Inferior parietal cortex (tissue), 1 donor: ENCODE measurements at regions not wholly inside any gene's neighbourhood (a gene's known extent, or its start where the extent isn't known, plus 50 kb on each side); places are given as distances from the start of the nearest gene placed in this dataset.

ENCODE experiments used
- DNase-seq: peaks from one replicate; pipeline ENCODE4 v3.0.0-alpha.2; 2016; ENCODE audit errors: extremely low spot score

DNA sequence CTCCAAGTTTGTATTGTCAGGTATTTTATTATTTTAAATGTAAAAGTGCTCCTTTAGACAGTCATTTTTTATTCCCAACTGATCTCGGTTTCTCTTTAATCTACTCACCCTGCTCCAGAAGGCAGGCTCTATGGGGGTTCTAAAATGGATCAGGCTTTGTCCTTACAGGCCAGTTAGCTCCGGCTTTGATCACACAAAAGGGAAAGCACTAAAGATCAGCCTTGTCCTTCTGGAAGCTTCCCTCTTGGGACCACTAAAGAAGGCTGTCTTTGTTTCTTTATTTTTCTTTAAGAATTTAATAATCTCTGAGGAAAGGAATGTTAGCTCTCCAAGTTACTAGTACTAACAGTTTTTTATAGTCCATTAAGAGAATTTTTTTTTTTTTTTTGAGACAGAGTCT lies 560.5 kb upstream of the ZNF717 start:
- DNase-seq = no peak

DNA sequence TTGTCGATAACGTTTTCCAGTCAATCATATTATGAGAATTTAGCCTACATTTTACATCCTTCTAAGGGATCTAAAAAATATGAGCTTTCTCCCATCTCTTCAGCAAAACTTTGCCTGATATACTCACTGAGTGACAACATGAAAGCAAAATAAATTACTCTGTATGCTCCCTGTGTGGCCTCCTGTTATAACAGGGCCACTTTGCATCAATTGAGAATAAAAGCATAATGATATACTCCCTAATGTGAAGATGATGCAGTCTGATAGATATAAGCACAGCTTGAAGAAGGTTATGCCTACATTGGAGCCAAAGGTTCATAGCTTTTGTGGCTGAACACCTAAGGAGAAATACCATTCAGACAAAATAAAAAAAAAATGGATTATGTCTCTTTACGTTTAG lies 561.3 kb upstream of the ZNF717 start:
- DNase-seq = no peak

DNA sequence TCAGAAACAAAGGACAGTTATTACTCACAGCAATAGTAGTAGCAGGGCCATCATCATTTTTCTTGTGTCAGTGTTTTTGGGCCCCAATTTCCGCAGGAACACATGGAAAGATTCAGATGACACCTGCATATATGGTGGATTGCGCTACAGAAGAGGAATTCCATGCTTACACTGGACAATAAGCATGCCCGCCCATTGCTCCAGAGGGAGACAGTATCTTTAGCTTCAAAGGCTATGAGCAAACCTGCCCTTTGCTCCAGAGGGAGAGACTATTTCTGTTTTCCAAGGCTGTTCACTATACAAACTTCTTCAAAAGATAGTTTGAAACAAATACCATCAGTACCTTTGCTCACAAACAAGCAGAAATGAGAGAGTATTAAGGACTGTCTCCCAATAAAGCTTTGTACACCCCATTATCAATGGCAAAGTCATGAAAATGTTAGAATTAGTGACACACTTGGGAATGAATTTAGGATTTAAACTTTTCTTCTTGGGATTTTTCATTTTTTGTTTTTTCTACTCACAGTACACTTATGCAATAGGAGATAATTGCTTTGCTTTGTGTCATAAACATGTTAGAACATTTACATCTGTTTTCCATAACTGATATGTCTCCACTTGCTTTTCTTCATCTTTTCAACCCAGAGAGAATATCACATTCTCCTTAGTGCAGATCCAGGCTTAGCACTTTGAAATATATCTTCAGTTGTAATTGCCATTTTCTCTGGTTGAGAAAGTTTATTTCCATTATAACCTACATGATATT lies 564.5 kb upstream of the ZNF717 start:
- no peak for DNase-seq

DNA sequence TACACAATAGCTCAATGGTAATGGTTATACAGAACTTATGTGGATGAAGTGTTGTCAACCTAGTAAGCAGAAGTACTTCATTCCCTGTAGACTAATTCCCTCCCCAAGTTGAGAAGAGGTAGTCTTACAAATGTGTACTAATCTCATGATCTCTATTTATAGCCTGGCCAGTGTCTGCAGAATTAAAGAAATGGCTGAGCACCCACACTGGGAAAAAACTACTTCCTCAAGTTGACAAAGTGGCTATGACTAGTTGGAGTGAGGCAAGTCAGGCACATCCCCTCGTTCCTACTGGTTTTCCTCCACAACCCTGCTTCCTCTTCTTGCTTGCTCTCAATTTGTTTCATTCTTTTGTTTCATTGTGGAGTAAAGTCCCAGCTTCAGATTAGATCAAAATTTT lies 566.7 kb upstream of the ZNF717 start:
- no peak for DNase-seq

DNA sequence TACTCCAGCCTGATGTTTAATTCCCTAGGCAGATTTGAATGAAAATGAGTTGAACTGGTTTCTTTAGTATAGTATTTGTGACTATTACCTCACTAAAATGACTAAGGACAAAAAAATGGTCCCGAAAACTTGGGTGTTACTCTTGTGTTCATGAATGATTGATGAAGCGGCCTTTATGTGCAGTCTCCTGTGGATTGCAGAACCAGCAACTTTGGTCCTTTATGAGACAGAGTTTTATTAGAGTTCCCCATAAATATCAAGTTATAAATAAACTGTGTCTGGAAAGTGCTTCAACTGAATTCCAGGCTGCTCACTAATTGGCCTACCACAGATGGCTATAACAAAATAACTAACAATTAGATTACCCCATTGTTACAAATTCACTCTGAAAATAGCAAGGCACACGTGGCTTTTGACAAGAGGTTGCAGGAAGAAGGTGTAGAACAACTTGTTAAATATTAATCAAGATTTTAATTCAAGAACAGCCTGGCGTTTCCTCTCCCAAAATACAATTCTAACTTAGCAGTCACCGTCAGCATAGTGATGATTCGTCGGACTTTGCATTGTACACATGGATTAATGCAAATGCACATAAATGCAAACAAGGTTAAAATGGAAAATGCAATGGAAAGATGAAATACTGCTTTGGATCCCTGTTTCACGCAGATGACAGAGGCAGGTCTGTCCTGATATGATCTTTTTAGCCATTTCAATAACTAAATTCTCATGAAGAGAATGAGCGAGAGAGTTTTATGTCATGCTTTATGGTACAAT lies 567.3 kb upstream of the ZNF717 start:
- DNase-seq = no peak

DNA sequence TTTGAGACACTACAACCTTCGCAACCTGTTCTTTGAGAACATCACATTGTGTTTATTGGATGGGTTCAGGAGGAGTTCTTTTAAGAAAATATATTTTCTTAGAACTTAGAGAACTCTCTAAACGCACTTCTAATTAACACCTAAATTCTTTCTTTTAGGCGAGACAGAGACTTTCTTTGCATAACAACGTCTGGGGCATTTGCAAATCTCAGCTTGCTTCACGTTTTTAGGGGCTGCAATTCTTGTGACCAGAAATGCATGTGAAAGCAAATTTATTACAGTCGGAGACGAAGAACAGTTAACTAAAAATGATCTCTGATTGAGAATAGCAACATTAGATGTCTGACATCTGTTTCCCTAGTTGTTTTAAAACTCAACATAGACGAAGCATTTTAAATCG lies 568.3 kb upstream of the ZNF717 start:
- DNase-seq = no peak

DNA sequence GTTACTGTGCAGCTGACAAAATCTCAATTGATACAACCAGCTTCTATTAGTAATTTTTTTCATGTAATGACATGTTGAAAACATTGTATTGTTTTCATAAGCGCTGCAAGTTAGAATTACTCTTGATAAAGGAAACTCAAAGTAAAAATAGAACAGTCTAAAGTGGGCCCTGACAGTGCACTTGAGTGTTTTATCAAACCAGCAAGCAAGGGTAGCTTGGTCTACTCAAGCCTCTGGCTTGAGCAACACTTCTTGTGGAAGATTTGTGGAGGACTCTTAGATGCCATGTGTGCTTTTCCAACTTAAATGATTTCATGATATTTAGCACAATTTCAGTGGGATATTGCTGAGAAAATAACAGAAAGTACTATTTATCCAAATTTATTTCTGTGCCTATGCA lies 575.7 kb upstream of the ZNF717 start:
- DNase-seq = no peak

DNA sequence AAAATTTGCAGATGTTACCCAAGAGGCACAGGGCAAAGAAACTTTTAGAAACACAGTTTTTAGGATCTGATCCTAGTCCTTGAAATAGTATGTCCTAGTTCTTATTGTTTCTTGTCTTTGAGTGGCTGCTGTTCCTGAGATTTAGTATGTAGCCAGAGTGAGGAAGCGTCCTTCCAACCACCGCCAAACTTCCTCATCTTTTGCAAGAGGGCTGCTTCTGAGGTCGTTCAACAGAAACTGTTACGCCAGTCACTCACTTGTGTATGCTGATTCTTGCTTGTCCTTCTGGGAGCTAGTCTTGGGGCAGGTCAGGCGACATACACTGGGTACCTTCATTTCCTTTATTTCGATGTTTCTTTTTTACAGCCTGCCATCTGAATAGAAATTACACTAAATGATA lies 577.3 kb upstream of the ZNF717 start:
- DNase-seq = no peak

DNA sequence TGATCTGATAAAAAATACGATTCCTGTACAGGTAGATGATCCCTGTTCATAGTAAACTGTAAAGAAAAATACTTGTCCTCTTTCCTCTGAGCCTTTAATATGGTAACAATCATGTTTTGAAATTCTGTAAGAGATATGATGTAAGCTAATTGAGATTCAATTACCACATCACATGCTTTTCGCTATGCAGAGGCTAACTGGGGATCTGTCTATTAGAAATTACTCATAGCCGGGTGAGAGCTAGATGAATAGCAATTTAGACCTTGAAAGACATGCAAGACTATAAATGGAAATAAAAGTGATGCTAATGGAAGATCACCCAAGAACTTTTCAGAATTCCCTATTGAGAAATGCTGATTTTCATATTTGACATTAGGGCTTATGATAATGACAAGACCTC lies 579.9 kb upstream of the ZNF717 start:
- DNase-seq = no peak

DNA sequence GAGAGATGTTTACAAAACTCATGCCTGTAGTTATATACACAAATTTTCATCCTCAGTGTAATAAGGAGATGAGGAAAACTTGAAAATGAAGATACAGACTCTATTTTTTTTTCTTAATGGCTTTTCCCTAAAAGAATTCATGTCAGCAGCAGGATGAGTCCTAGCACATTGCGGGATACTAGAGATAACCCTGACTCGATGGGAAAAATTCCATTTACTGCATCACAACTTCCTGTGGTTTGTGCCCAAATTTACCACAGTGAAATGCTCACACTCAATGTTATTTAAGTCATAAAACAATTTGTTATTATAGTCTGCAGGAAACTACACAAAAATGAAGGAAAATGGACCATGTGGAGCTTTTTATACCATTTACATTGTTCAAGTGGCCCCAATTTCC lies 581.9 kb upstream of the ZNF717 start:
- DNase-seq = no peak

DNA sequence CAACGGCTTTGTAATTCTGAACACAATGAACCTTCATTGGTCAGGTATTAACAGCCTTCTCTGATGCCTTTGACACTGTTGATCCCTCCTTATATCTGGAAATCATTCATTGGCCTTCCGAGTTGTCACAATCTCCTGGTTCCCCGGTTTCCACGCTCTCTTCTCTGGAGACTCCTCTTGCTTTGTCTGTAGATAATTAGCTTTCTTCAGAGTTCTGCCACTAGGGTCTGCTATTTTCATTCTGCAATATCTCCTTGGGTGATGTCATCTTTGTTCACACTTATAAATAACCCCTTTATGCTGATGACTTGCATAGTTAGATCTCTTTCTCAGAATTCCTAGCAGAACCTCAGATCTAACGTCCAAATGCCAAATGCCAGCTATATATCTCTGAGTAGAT lies 583.8 kb upstream of the ZNF717 start:
- DNase-seq = peak; percentile 43

DNA sequence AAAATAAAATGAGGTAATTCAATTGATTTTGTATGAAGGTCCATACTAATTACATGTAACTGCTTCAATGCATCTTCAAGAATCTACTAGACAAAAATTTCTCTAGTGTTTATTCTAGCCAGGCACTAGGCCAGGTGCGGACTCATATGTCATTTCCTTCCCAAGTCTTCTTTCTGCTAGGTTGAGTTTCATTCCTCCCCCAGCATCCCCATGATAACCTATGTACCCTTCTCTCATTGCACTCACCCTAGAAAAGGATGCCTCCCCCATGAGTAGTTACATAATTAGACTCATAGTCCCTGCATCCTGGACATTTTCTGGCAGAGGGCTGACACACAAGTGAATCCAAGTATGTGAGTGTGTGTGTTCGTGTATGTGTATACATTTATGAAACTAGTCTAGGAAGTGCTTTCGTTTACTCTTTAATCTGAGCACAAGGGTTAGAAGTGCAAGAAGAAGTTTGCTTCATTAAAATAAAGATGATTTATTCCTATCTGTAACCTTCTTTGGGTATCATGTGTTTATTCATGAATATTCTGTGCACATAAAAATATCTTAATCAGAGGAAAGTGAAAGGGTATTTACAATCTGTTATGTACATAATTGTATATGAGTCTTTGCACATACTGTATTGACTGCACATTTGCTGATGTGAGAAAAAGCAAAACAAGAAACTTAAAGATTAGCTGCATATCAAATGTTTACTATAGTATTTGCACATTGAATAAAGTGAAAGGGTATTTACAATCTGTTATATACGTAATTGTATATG lies 585.6 kb upstream of the ZNF717 start:
- DNase-seq = no peak

DNA sequence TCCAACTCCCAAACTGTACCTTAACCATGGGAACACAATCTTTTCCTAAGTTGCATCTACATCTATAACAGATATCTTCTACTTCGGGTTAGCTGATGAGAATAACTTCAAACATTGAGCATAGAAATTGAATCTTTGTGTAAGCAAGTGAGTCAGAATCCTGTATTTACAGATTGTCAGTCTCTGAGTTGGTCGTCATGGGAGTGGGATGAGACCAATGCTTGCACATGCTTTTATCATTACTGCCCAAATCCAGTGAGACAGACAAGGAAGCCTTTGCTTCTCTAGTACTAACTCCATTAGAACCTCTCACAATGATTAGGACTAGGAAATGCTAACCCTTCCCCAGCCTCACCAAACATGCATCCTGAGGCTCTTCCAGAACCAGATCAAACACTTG lies 587.1 kb upstream of the ZNF717 start:
- no peak for DNase-seq

DNA sequence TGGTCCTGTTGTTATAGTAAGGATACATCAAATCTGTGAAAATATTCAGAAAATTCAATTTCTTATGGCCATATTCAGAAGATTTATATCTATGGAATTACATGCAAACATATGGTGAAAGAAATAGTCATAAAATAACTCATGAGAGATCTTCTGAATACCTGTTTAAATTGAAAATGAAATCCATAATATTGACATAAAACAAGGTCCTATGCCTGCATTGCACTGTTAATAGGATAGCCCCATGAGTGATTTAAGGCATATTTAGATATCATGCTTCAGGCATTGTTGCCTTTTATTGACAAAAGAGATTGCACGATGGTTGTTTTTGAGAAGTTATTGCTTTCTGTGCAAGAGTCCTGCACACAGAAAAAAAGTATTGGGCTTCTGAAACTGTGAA lies 591.7 kb upstream of the ZNF717 start:
- no peak for DNase-seq

DNA sequence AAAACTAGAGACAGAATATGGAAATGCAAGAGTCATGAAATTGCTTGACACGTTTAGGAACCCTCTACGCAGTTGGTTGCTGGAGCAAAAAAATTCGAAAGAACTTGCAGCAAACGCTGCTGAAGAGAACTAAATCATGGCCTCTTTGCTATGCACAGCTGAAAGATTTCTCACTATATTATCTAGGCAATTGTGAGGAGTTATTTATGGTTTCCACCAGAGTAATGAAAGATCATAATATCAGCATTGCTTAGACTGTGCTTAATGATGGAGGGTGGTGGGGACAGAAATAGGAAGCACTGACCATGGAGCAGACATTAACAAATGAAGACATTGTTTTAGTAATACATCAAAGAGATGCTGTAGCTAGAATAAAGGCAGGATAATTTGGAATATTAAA lies 593.4 kb upstream of the ZNF717 start:
- no peak for DNase-seq

DNA sequence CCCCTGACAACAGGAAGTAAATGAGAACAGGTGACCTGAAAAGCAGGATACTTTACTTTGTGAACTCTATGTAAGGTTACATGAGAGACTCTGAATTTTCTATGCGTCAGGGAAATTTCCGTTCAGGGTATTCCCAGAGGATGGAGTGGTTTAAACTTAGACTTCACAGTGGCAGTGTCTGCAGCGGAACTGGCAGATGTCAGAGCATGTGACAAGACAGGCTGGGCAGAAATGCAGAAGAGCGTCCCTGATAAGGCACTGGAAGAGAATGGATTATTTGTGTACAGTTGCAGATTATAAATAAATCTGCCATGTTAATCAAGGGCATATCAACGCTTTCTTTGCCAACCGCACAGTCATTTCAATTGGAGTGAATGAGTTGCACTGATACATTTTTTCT lies 598.4 kb upstream of the ZNF717 start:
- peak; percentile 32 for DNase-seq

DNA sequence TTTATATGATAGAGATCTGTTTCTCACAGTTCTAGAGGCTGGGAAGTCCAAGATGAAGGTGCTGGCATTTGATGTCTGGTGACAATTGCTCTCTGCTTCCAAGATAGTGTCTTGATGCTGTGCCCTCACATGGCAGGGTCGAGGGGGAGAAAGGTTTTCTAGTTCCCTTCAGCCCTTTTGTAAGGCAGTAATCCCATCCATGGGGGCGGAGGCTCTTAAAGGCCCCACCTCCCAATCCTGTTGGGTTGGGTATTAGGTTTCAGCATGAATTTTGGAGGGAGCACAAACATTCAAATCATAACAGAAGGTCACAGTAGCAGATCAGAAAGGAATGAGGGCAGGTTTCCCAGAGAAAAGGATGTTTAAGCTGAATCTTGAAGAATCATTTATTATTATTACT lies 601.7 kb upstream of the ZNF717 start:
- DNase-seq = no peak

DNA sequence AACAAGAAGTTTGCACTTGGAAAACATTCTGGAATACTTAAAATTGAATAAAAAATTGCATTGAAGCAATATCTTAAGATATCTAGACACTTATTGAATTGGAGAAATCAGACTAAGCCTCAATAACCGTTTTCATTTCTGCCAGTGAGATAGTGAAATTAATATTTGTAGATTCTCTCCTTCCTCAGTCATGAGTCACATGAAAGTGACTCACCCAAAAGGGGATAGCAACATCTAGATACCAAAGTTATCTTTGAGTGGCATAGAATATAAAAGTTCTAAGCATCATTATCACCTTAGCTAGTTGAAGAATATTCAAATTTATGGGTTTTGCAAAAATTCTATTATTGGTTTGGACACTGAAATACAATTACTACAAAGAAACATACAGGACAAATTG lies 614.8 kb upstream of the ZNF717 start:
- DNase-seq = no peak

DNA sequence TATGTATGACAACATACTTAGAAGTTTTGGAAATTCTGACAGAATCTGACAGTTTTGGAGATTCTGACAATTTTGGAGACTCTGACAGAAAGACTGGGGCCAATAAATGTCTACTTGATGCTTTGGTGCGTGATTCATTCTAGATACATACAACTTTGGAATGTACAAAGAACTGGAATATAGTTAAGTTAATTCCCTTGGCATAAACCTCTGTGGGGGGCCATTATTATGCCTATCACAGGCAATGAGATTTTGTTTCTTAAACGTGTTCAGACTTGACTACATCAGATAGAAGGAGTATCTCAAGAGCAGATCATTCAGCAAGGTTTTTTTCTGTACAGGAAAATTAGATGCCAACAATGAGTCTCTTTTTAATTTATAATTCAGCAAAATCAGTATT lies 617.6 kb upstream of the ZNF717 start:
- no peak for DNase-seq

DNA sequence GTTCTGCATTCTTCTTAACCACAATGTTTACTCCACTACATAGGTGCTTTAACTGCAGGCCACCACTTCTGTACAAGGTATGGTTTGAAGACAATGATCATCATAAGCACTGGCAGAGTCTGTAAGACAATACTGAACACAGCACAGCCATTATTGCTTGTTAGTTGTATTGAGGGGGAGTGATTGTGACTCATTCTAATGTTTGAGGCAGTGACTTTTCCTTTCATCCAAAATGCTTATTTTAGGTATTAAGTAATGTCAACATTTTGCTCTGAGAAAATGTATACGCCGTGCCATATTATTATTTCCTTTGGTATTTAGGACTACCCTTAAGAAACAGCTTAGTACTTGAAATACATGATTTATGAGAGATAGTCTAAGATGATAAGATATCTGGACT lies 618.2 kb upstream of the ZNF717 start:
- no peak for DNase-seq

DNA sequence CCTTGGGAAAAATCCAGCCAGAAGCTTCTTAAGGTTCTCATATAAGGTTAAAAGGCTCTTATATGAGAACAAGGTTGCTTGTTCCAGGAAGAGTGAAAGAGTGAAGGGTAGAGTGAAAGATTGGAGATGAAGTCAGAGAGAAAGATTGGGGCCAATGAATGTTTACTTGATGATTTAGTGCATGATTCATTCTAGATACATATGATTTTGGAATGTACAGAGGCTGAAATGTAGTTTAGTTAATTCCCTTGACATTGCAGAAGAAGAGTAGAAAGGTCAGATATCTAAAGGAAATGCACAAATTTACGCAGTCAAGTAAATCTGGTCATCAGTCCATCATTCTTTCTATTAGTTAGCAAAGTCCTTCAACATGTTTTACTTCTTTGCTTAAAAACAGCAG lies 619.8 kb upstream of the ZNF717 start:
- no peak for DNase-seq

DNA sequence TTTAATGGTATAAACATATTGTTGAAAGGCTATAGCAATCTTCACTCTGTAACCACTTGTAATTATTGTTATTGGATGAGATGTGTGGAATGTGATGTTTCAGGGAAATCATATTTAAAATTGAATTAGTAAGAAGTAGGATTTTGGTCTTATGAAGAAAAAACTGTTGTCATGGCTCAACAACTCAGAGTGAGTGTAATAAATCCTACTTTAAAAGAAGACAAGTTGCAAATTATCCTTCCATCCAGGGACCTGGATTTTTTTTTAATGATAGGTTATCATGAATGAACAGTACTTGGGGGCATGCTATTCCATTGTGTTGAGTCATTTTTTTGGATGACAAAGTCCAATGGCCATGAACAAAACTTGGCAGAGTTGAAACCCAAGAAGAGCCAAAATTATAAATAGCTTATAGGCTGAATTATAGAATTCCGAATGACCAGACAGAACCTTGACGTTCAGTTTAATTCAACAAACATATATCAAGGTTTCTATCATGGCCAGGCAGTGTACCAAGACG lies 625.5 kb upstream of the ZNF717 start:
- DNase-seq = no peak

DNA sequence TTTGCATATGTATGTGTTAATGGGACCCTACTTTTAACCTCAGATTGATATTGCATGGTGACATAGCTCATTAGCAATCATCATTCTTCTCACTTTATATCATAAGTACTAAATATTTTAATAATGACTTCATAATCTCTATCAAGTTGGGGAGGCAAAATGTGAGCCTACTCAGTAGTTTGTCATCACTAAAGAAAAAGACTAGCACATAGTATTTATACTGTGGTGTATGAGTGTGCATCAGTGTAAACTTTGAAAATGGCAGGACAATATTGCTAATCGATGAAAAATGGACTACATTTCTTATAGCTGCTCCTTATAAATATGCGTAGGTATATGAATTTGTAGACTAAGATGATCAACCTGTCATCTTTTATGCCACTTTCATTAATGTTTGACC lies 624.5 kb upstream of the ROBO2 start:
- DNase-seq = no peak
